ENCODE measurements at regions not wholly inside any gene's neighbourhood (a gene's known extent, or its start where the extent isn't known, plus 50 kb on each side); places are given as distances from the start of the nearest gene placed in this dataset.

GRCh38 chr10:3846736-3847135, 61.7 kb upstream of the KLF6 start:
- TF ChIP-seq, protein P1, sequence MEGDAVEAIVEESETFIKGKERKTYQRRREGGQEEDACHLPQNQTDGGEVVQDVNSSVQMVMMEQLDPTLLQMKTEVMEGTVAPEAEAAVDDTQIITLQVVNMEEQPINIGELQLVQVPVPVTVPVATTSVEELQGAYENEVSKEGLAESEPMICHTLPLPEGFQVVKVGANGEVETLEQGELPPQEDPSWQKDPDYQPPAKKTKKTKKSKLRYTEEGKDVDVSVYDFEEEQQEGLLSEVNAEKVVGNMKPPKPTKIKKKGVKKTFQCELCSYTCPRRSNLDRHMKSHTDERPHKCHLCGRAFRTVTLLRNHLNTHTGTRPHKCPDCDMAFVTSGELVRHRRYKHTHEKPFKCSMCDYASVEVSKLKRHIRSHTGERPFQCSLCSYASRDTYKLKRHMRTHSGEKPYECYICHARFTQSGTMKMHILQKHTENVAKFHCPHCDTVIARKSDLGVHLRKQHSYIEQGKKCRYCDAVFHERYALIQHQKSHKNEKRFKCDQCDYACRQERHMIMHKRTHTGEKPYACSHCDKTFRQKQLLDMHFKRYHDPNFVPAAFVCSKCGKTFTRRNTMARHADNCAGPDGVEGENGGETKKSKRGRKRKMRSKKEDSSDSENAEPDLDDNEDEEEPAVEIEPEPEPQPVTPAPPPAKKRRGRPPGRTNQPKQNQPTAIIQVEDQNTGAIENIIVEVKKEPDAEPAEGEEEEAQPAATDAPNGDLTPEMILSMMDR (IDR thresholded peaks at IDR 0.05): no peak
- TF ChIP-seq POLR2AphosphoS5 (IDR thresholded peaks at IDR 0.05) (no peak), POLR2A (IDR thresholded peaks at IDR 0.05) (no peak), EP300 (IDR thresholded peaks at IDR 0.05; ENCODE audit: low read depth) (no peak)
